ENCODE measurements at regions not wholly inside any gene's neighbourhood (a gene's known extent, or its start where the extent isn't known, plus 50 kb on each side); places are given as distances from the start of the nearest gene placed in this dataset.
"Not testable (repeated sequence)": the region's sequence is repeated elsewhere in the genome, so short reads cannot be mapped to it uniquely, and the experiment has no call there.

GRCh38 chr2:234719116-234719716 lies 222.3 kb upstream of the ARL4C start:
- DNase-seq, result no peak

GRCh38 chr2:234716271-234716670 lies 219.4 kb upstream of the ARL4C start:
- no peak for DNase-seq

GRCh38 chr2:234715671-234716250 lies 218.9 kb upstream of the ARL4C start:
- DNase-seq, result no peak

- no peak for DNase-seq
Measured at GRCh38 chr2:234714711-234715110, 217.8 kb upstream of the ARL4C start.

GRCh38 chr2:234712421-234712935 lies 215.6 kb upstream of the ARL4C start:
- DNase-seq, result no peak

GRCh38 chr2:234711308-234711707 lies 214.4 kb upstream of the ARL4C start:
- DNase-seq, result no peak

- DNase-seq, result no peak
Measured at GRCh38 chr2:234710587-234710986, 213.7 kb upstream of the ARL4C start.

- no peak for DNase-seq
Measured at GRCh38 chr2:234710066-234710465, 213.2 kb upstream of the ARL4C start.

GRCh38 chr2:234708717-234709116 lies 211.8 kb upstream of the ARL4C start:
- no peak for DNase-seq

- no peak for DNase-seq
Measured at GRCh38 chr2:234708091-234708683, 211.3 kb upstream of the ARL4C start.

GRCh38 chr2:234706086-234706485 lies 209.2 kb upstream of the ARL4C start:
- DNase-seq, result no peak

GRCh38 chr2:234705108-234705507 lies 208.2 kb upstream of the ARL4C start:
- peak; percentile 59 for DNase-seq

- no peak for DNase-seq
Measured at GRCh38 chr2:234703258-234703657, 206.4 kb upstream of the ARL4C start.

- peak; percentile 40 for DNase-seq
Measured at GRCh38 chr2:234702731-234703225, 205.9 kb upstream of the ARL4C start.

- DNase-seq, result no peak
Measured at GRCh38 chr2:234701841-234702240, 205.0 kb upstream of the ARL4C start.

- DNase-seq, result no peak
Measured at GRCh38 chr2:234701421-234701820, 204.5 kb upstream of the ARL4C start.

GRCh38 chr2:234699456-234699855 lies 202.6 kb upstream of the ARL4C start:
- no peak for DNase-seq

- DNase-seq, result not testable (repeated sequence)
Measured at GRCh38 chr2:234697300-234697876, 200.5 kb upstream of the ARL4C start.

- no peak for DNase-seq
Measured at GRCh38 chr2:234695981-234696380, 199.1 kb upstream of the ARL4C start.

- peak; percentile 84 for DNase-seq
Measured at GRCh38 chr2:234694244-234695013, 197.5 kb upstream of the ARL4C start.

- not testable (repeated sequence) for DNase-seq
Measured at GRCh38 chr2:234693681-234694190, 196.9 kb upstream of the ARL4C start.

- not testable (repeated sequence) for DNase-seq
Measured at GRCh38 chr2:234693191-234693590, 196.3 kb upstream of the ARL4C start.
